ENCODE measurements at regions not wholly inside any gene's neighbourhood (a gene's known extent, or its start where the extent isn't known, plus 50 kb on each side); places are given as distances from the start of the nearest gene placed in this dataset.

GRCh38 chr3:72675243-72675642 lies 173.0 kb downstream of the SHQ1 start:
- TF ChIP-seq CTCF (IDR thresholded peaks at IDR 0.05) (no peak), CHD2 (IDR thresholded peaks at IDR 0.05; ENCODE audit: low read length, partially characterized antibody) (no peak), CEBPB (IDR thresholded peaks at IDR 0.05) (no peak), E2F6 (IDR thresholded peaks at IDR 0.05; ENCODE audit: borderline replicate concordance, low read depth) (no peak), BHLHE40 (IDR thresholded peaks at IDR 0.05; ENCODE audit: low read depth, low read length) (no peak), POLR2A (IDR thresholded peaks at IDR 0.05; ENCODE audit: low read length) (no peak), REST (IDR thresholded peaks at IDR 0.05) (no peak)
